ENCODE measurements at regions not wholly inside any gene's neighbourhood (a gene's known extent, or its start where the extent isn't known, plus 50 kb on each side); places are given as distances from the start of the nearest gene placed in this dataset.

DNA sequence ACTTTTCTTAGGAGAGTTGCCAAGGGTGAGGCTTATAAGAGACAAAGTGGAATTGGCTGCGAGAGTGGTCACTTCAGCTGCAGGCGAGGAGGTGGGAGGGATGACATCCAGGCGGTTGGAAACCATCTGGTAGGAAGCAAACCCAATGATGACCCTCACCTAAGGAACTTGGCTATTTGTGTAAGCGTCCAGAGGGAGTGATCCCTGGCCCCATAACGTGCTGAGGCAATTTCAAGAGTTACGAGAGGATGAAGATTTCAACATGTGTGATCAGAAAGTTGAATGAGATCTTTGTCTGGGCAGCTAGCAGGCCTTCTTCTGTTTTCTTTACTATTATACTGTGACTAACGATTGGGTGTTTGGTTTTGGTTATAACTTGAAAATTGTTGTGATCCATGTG, 102.7 kb upstream of the VANGL1 start:
- TF ChIP-seq POLR2A (IDR thresholded peaks at IDR 0.05) (no peak), POLR2AphosphoS5 (IDR thresholded peaks at IDR 0.05) (no peak)
- TF ChIP-seq, protein P1, sequence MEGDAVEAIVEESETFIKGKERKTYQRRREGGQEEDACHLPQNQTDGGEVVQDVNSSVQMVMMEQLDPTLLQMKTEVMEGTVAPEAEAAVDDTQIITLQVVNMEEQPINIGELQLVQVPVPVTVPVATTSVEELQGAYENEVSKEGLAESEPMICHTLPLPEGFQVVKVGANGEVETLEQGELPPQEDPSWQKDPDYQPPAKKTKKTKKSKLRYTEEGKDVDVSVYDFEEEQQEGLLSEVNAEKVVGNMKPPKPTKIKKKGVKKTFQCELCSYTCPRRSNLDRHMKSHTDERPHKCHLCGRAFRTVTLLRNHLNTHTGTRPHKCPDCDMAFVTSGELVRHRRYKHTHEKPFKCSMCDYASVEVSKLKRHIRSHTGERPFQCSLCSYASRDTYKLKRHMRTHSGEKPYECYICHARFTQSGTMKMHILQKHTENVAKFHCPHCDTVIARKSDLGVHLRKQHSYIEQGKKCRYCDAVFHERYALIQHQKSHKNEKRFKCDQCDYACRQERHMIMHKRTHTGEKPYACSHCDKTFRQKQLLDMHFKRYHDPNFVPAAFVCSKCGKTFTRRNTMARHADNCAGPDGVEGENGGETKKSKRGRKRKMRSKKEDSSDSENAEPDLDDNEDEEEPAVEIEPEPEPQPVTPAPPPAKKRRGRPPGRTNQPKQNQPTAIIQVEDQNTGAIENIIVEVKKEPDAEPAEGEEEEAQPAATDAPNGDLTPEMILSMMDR (IDR thresholded peaks at IDR 0.05 in 8 of 11, conservative IDR thresholded peaks at IDR 0.05 in 3 of 11): no peak
